ENCODE measurements at regions not wholly inside any gene's neighbourhood (a gene's known extent, or its start where the extent isn't known, plus 50 kb on each side); places are given as distances from the start of the nearest gene placed in this dataset.

- Histone ChIP-seq H2AFZ (ENCODE audit: insufficient read depth, low read depth, low read length, poor library complexity, severe bottlenecking) (no peak overlapping the region), H4K20me1 (ENCODE audit: insufficient read depth, low read length) (no peaks in the 10 kb centered on the region), H3K4me2 (replicated peaks; ENCODE audit: extremely low read depth, low read length, poor library complexity, severe bottlenecking) (no peak overlapping the region), H3K79me2 (ENCODE audit: insufficient read depth, low read length) (no peaks in the 10 kb centered on the region), H3K4me3 (replicated peaks in 1 of 3; ENCODE audit: low read depth in 2 of 3, low read length in 3 of 3) (no peak overlapping the region), H3K9me3 (replicated peaks in 1 of 2; ENCODE audit: control insufficient read depth in 1 of 2, insufficient read depth in 1 of 2, low read length in 2 of 2) (no peaks in the 10 kb centered on the region), H3K36me3 (replicated peaks in 1 of 2; ENCODE audit: control insufficient read depth in 1 of 2, insufficient read depth in 2 of 2, low read length in 2 of 2) (no peaks in the 10 kb centered on the region), H3K4me1 (ENCODE audit: control insufficient read depth in 1 of 2, insufficient read depth in 2 of 2, low read length in 2 of 2) (no peaks in the 10 kb centered on the region), H3K9ac (ENCODE audit: insufficient read depth, low read length, poor library complexity, severe bottlenecking) (no peak overlapping the region), H3K27ac (ENCODE audit: low read depth in 1 of 2, low read length in 2 of 2) (no peak overlapping the region), H3K27me3 (ENCODE audit: control insufficient read depth in 2 of 2, insufficient read depth in 2 of 2, low read length in 2 of 2) (no peaks in the 10 kb centered on the region)
- DNase-seq = no peak
- TF ChIP-seq CTCF (IDR thresholded peaks at IDR 0.05) = no peak
- Mint-ChIP-seq H3K27me3 (ENCODE audit: low read depth in 3 of 3) (peaks cover 9 to 17% (median 17%) of the 10 kb centered on the region in 3 donors), H3K9me3 (no peaks in the 10 kb centered on the region), H3K27ac (no peak overlapping the region), H3K4me3 (no peak overlapping the region), H3K36me3 (no peaks in the 10 kb centered on the region), H3K4me1 (no peaks in the 10 kb centered on the region)
- intact Hi-C loops (cut with micrococcal nuclease) = no loop called here
- no CpG with 5 or more reads among the region's 1 CpG for WGBS (ENCODE audit: insufficient coverage)
Observed at GRCh38 chr12:109651596-109651995, 62.0 kb upstream of the FAM222A start.

GRCh38 chr12:109652233-109652976 lies 61.2 kb upstream of the FAM222A start:
- 88% methylated on average over 4 of the region's 10 CpGs for WGBS (ENCODE audit: insufficient coverage)
- no peaks in the 10 kb centered on the region for H3K27me3 ChIP-seq (ENCODE audit: control insufficient read depth in 2 of 2, insufficient read depth in 2 of 2, low read length in 2 of 2)

More at GRCh38 chr12:109652233-109652976, 61.2 kb upstream of the FAM222A start:
- H3K4me1 ChIP-seq (ENCODE audit: control insufficient read depth in 1 of 2, insufficient read depth in 2 of 2, low read length in 2 of 2) = no peaks in the 10 kb centered on the region
- H3K9me3 Mint-ChIP-seq = no peaks in the 10 kb centered on the region
- no peaks in the 10 kb centered on the region for H3K36me3 ChIP-seq (replicated peaks in 1 of 2; ENCODE audit: control insufficient read depth in 1 of 2, insufficient read depth in 2 of 2, low read length in 2 of 2)
- H3K27ac Mint-ChIP-seq = peak overlapping the region in 1 of 7 donors; percentile 54
- no peaks in the 10 kb centered on the region for H3K79me2 ChIP-seq (ENCODE audit: insufficient read depth, low read length)
- no peak overlapping the region for H2AFZ ChIP-seq (ENCODE audit: insufficient read depth, low read depth, low read length, poor library complexity, severe bottlenecking)
- H3K9me3 ChIP-seq (replicated peaks in 1 of 2; ENCODE audit: control insufficient read depth in 1 of 2, insufficient read depth in 1 of 2, low read length in 2 of 2) = no peaks in the 10 kb centered on the region
- H3K27me3 Mint-ChIP-seq (ENCODE audit: low read depth in 3 of 3) = peaks cover 8 to 20% (median 11%) of the 10 kb centered on the region in 3 donors
- TF ChIP-seq CTCF (IDR thresholded peaks at IDR 0.05) = no peak
- no peak overlapping the region for H3K4me2 ChIP-seq (replicated peaks; ENCODE audit: extremely low read depth, low read length, poor library complexity, severe bottlenecking)
- H3K36me3 Mint-ChIP-seq = no peaks in the 10 kb centered on the region
- intact Hi-C loops (cut with micrococcal nuclease) = no loop called here
- H3K4me3 Mint-ChIP-seq = peak overlapping the region in 1 of 2 donors; percentile 57
- DNase-seq = no peak
- H3K4me1 Mint-ChIP-seq = no peaks in the 10 kb centered on the region
- no peak overlapping the region for H3K27ac ChIP-seq (ENCODE audit: low read depth in 1 of 2, low read length in 2 of 2)
- H3K9ac ChIP-seq (ENCODE audit: insufficient read depth, low read length, poor library complexity, severe bottlenecking) = no peak overlapping the region
- no peaks in the 10 kb centered on the region for H4K20me1 ChIP-seq (ENCODE audit: insufficient read depth, low read length)
- no peak overlapping the region for H3K4me3 ChIP-seq (replicated peaks in 1 of 3; ENCODE audit: low read depth in 2 of 3, low read length in 3 of 3)

Measured in CD14-positive monocyte (primary cell).